ENCODE measurements at regions not wholly inside any gene's neighbourhood (a gene's known extent, or its start where the extent isn't known, plus 50 kb on each side); places are given as distances from the start of the nearest gene placed in this dataset.
"Not testable (repeated sequence)": the region's sequence is repeated elsewhere in the genome, so short reads cannot be mapped to it uniquely, and the experiment has no call there.

- DNase-seq (ENCODE audit: low spot score): no peak
Measured at GRCh38 chr7:96561892-96562291, 147.8 kb downstream of the SEM1 start.

DNA sequence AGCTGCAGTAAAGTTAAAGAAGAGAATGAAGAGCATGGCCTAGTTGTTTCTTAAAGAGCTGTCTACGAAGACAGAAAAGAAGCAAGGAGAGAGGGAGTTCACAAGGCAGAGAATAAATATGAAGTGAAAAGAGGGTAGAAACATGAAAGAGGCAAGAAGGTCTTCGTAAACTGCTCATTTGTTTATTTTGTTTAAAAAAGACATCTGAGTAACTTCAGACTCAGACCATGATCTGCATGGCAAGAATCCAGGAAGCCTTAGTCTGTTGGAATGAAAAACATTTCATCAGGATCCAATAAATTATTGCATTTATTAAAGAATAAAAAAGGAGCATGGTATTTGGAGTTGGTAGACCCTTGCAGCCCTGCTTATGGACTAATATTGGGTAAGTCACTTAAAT, 151.1 kb downstream of the SEM1 start:
- no peak for DNase-seq (ENCODE audit: low spot score)

DNA sequence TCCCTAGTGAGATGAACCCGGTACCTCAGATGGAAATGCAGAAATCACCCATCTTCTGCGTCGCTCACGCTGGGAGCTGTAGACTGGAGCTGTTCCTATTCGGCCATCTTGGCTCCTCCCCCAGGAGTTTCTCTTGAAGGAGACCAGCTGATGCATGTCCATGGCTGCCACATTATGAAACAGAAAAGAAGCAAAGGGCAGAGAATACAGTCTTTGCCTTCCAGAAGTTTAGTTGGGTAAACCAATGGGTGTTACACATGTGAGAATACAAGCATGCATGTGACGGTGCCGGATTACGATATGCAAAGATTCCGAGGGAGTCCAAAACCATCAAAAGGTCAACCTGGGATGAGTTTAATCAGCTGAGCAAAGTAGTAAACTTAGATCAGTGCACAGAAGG, 151.6 kb downstream of the SEM1 start:
- no peak for DNase-seq (ENCODE audit: low spot score)

GRCh38 chr7:96557598-96557997, 152.0 kb downstream of the SEM1 start:
- not testable (repeated sequence) for DNase-seq (ENCODE audit: low spot score)

- DNase-seq (ENCODE audit: low spot score): no peak
Measured at GRCh38 chr7:96548664-96549063, 161.0 kb downstream of the SEM1 start.

DNA sequence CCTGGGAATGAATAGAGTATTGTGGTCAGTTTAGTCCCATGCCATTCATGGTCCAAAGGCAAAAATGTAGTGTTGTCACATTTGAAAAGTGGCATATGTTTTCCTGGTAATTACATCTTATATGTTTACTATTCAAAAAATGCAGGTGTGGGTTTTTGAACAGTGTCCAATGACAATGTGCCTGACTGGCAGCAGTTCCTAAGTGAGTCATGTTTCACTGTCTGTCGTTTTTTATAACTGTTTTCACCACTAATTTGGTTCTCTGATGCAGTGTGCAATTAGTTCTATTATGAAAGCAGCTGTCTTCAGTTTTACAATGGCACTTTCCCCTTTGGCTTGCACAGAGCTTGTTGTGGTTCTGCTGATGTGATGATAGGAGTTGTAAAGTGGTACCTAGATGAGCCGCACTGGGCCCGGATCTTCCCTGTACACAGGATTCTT, 162.3 kb downstream of the SEM1 start:
- DNase-seq (ENCODE audit: low spot score): peak; percentile 47

GRCh38 chr7:96546426-96546825, 163.2 kb downstream of the SEM1 start:
- no peak for DNase-seq (ENCODE audit: low spot score)

GRCh38 chr7:96539471-96539870, 170.2 kb downstream of the SEM1 start:
- no peak for DNase-seq (ENCODE audit: low spot score)

DNA sequence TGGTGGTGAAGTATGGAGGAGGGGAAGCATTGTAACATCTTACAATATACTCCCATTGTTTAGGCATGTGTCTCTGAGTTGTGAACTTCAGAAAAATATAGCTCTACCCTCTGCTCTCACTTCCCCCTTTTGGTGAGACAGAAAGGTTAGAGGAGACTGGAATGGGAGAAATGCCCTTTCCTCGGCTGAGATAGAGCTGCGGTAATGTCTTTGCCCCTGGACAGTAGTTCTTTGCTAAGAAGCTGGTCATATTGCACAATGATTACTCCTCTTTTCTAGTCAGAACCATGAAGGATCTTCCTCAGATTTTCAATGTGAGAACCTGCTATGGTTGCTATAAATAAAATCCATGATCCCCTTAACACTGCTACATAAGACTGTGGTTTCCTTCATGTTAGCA, 171.0 kb downstream of the SEM1 start:
- DNase-seq (ENCODE audit: low spot score): no peak

GRCh38 chr7:96534221-96534620, 175.4 kb downstream of the SEM1 start:
- DNase-seq (ENCODE audit: low spot score): no peak

GRCh38 chr7:96532428-96532935, 177.2 kb downstream of the SEM1 start:
- DNase-seq (ENCODE audit: low spot score): peak; percentile 88

- DNase-seq (ENCODE audit: low spot score): no peak
Measured at GRCh38 chr7:96531331-96531730, 178.3 kb downstream of the SEM1 start.

DNA sequence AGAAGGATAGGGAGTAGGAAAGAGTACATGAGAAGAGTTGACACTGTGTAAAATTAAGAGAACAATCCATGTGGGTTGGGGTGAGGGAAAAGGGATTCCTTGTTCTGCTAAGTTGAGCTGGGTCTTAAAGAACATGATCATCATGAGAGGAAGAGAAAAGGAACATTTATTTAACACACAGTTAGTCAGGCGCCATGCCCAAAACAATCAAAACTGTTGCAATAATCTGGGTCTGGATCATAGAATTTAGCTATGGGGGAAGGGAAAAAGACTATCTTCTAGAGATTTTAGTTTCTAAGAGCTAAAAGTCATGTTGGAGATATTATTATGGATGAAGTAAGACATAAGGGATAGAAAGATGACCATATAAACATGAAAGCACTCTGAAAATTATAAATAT, 178.9 kb downstream of the SEM1 start:
- DNase-seq (ENCODE audit: low spot score): no peak

- peak; percentile 94 for DNase-seq (ENCODE audit: low spot score)
Measured at GRCh38 chr7:96527133-96527827, 182.4 kb downstream of the SEM1 start.

DNA sequence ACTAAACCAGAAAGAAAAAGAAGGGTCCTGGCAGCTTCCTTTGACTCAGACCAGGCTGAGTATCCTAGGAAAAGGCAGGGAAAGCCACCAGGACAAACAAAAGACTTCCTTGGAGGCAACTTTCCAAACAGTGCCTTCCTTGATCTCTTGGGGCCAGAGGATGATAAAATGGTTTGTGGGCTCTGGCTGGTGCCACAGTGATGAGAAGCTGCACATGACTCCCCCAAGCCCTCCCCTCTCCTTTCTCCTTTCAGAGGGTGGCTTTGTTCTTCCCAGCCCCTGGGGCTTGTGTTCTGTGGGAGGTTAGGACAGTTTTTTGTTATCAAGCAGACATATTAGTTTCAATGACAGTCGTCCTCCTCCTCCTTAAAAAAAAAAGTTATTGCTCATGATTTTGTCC, 183.2 kb downstream of the SEM1 start:
- no peak for DNase-seq (ENCODE audit: low spot score)

DNA sequence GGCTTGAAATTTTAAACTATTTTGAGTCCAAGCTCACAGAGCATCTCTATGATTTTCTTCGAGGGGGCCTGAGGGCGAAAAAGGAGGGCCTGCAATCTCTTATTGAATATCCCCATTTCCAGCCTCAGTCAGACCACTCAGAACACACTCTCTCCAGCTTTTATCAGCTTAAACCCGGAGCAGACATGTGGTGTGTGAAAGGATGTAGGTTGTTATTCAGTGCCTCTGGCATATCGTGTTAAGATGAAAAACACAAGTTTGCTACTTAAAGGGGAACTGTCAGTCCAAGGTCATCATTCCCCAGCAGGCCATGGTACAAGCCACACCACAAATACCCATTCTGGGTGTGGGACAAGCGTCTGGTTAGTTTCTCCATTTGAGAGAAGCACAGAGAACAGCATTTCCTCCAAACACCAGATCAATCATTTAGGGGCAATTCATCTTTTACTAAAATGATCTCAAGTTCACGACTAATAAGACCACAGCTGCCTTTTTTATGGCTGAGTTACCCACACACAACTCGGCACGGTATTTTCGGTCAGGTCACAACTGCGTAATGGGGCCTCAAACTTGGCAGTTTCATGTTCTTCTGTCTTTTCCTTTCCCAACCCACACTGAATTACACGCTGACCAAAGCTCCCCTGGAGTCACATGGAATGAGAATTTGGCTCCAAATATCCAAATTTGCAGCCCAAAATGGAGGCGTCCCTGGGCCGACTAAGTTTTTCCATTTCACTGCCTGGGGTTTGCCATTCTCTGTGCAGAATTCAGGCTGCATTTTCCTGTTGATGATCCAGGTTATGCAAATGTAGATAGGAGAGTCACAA, 188.4 kb downstream of the SEM1 start:
- DNase-seq (ENCODE audit: low spot score): peak; percentile 16

DNA sequence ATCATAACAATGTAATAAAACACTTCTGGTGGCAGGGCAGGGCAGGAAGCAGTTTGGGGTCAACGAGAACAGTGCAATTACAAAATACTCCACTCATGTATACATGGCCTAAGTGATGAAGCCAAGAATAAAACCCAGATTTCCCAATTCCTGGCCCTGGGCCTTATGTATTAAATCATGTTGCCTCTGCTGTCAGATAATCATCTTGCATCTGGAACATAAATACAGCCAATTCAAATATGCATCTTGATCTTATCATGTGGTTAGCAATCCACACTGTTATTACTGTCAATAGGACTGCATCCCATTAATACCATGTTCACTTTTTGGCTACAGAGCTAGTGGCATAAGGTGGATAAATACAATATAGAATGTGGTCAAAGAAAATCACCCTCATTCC, 186.5 kb upstream of the SLC25A13 start:
- peak; percentile 90 for DNase-seq (ENCODE audit: low spot score)

GRCh38 chr7:96503597-96503996, 181.7 kb upstream of the SLC25A13 start:
- no peak for DNase-seq (ENCODE audit: low spot score)

- no peak for DNase-seq (ENCODE audit: low spot score)
Measured at GRCh38 chr7:96501318-96501717, 179.4 kb upstream of the SLC25A13 start.

- DNase-seq (ENCODE audit: low spot score): no peak
Measured at GRCh38 chr7:96499532-96499931, 177.6 kb upstream of the SLC25A13 start.

DNA sequence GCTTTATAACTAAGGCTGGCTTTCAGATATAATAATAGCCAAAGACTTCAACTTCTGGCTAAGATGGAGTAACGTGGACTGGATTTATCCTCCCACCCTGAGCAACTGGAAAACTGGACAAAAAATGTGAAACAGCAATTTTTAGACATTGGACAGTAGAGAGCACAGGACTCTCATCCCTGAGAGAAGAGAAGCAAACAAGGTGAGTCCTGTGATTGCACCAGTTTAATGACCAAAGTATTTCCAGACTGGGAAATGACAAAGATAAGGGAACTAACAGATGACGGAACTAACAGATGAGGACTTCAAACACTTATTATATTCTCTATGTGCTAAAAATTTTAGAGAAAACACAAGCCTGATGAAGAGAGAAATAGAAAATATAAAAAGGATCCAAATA, 175.7 kb upstream of the SLC25A13 start:
- no peak for DNase-seq (ENCODE audit: low spot score)

DNA sequence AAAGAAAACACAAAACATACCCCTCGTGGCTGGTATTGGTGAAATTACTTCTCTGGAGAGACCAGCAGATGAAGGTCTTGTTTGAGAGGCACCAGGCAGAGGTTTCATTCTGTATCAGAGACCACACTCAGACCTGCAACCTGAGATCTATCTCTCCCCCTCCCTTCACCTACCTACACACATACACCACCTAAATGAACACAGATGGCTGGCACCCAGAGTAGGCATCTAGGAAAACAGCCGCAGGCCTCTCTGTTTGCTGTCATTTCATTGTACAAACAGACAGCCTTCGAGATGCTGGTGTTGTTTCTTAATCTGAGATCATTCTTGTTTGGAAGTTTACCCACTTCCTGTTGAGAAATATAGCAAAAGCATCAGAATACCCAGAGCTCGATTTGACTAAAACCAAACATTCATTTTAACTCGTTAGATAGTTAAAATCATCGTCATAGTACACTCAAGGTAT, 173.9 kb upstream of the SLC25A13 start:
- peak; percentile 90 for DNase-seq (ENCODE audit: low spot score)

GRCh38 chr7:96486681-96487080, 164.8 kb upstream of the SLC25A13 start:
- no peak for DNase-seq (ENCODE audit: low spot score)

All from SK-N-DZ (cell line).